ENCODE measurements at regions not wholly inside any gene's neighbourhood (a gene's known extent, or its start where the extent isn't known, plus 50 kb on each side); places are given as distances from the start of the nearest gene placed in this dataset.
"Not testable (repeated sequence)": the region's sequence is repeated elsewhere in the genome, so short reads cannot be mapped to it uniquely, and the experiment has no call there.

DNA sequence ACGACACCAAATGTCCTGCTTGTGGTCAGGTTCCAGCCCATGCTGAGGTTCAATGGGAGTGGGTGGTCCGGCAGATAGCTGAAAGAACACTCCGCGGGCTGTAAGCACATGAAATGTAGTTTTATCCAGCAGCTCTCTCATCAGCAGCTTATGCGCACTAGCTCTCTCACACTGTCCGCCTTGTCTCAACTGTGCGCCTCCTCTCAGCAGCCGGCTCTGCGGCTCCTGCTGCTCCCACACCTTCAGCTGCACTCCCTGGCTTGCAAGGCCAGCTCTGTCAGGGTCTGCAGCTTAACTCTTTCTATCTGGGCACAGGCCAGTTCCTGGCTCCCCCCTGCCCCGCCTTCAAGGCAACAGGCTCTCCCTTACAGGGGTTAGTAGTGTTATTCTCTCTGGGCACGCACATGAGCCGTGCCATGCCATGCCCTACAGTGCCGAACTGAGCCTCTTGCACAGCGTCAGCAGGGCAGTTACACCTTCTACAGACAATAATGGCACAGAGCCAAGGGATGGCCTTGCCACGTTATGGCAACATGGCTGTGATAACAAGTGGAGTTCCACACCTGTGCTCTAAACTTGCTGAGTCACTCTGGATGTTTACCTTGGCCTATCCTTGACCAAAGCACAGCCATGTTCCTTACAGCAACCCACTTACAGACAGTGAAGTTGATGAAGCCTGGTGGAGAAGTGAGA, 84.0 kb upstream of the LRFN2 start:
- no peak for DNase-seq

DNA sequence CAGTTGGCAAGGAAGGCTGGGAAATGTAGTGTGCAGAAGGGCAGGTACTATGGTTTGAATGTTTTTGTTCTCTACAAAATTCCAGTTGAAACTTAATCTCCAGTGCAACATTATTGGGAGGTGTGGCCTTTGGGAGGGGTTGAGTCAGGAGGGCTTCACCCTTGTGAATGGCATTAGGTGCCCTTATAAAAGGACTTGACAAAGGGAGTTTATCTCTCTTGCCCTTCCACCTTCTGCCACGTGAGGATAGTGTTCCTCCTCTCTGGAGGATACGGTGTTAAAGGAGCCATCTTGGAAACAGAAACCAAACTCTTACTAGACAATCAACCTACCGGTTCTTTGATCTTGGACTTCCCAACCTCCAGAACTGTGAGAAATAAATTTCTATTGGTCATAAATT, 82.2 kb upstream of the LRFN2 start:
- DNase-seq, result no peak

DNA sequence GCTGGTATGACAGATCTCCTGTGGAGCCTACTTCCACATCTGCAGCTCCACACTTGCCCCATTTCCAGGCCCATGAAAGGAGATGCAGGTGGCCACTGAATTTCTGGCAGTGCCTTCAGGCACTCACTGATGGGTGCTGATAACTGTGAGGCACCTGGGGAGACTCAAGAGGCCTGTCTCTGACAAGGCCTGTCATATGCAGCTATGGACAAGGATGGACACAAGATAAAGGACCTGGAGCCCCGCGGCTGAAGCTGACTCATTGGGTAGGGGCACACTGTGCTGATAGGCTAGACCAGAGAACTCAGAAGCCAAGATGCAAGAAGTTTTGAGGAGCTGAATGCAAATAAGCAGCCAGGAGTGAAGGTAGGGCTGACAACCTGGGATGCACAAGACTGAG, 81.0 kb upstream of the LRFN2 start:
- no peak for DNase-seq

DNA sequence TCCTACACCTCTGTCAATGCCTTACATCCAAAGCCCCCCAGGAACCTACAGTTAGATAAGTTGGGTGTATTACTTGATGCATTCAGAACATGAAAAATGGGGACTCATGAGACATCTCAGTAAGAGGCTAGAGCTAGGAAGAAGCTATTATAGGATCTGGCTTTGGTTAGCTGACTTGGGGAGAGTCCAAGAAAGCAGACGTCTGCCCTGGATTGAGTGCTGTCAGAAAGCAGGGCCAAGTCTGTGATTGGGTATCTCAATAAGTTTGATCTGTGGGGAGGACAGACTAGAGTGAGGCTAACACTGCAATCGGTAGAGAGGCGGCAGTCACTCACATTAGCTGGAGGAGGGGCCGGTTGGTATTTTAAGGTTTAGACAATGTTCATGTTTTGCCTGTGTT, 79.4 kb upstream of the LRFN2 start:
- DNase-seq, result no peak

DNA sequence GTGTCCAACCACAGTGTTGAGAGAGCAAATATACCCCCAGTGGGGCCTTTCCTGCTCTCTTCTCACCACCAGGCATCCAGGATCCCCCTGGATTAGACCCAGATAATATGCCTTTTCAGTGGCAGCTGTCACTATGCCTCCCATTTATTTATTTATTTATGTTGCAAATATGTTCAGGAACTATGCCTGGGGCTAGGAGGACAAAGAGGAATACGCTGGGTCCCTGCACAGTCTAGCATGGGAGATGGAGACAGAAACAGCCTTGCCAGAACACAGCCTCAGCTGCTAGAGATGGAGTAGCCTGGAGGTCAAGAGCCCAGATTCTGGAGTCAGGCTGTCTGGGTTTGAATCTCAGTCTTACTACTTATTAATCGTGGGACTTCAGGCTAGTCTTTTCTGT, 74.6 kb upstream of the LRFN2 start:
- no peak for DNase-seq

DNA sequence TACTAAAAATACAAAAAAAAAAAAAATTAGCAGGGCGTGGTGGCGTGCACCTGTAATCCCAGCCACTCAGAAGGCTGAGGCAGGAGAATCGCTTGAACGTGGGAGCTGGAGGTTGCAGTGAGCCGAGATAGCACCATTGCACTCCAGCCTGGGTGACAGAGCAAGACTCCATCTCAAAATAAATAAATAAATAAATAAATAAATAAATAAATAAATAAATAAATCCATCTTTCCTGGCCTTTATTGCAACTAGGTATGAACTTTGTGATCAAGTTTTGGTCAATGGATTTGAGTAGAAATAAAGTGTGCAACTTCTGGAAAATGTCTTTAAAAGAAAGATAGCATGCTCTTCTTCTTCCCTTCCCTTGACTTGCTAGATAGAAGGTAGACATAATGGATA, 69.6 kb upstream of the LRFN2 start:
- DNase-seq, result not testable (repeated sequence)

DNA sequence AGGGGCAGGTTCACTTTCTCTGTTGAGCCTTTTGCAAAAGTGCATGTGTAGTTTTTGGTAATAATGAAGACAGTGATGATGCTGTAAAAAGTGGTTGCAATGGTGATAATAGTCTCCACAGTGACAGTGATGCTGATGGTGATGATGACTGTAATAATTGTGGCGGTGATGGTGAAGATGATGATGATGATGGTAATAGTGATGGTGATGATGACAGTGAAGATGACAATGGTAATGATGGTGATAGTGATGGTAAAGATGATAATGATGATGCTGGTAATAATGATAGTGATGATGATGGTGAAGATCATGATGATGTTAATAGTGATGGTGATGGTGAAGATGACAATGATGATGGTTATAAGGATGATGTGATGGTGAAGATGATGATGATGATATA, 67.7 kb upstream of the LRFN2 start:
- DNase-seq, result no peak

DNA sequence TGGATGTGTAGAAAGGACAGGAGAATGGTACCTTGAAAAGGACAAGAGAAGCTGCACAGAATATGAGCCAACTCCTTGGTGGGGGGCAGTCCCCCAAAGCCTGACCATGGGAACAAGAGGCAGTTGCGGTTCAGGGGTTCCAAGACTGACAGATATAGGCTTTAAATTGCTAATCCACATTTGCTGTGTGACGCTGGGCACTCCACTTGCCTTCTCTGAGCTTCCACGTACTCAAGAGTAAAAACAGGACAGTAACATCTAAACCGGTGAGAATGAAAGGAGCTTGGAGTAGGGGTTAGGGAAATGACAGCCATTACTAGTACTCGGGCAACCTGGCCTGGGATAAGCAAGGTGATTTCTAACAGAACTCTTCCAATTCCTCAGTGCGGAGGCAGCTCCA, 57.9 kb upstream of the LRFN2 start:
- no peak for DNase-seq

DNA sequence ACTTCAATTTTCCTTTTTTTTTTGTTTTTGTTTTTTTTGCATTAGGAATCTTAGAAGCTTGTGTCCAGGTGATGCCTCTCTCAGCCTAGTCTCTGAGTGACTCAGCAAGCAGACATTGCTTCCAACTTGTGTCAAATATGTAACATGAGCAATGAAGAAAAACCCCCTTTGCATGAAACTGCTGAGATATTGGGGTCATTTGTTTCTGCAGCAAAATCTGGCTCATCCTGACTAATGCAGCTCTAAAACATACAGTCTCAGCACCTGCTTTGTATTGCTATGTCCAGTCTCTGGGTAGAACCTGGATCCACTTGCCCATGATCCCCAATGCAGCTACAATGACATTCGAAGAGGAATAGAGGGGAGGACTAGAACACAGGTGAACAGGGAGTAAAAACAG, 55.7 kb upstream of the LRFN2 start:
- no peak for DNase-seq

DNA sequence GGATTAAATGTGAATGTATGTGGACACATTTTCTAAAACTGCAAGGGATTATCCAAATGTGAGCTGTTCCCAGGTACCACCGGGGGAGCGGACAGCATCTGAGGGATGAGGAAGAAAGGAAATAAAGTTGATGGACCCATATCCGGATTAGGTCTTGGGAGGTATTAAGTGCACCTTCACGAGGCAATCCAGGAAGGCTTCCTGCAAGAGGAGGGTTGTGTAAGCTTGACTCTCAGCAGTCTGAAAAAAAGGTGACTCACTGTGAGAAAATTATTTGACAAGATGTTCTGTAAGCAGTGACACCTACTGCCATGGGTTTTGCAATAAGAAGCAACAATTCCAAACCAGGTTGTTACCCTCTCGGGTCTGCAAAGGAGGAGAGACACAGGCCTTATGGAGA, 55.0 kb upstream of the LRFN2 start:
- DNase-seq, result no peak

DNA sequence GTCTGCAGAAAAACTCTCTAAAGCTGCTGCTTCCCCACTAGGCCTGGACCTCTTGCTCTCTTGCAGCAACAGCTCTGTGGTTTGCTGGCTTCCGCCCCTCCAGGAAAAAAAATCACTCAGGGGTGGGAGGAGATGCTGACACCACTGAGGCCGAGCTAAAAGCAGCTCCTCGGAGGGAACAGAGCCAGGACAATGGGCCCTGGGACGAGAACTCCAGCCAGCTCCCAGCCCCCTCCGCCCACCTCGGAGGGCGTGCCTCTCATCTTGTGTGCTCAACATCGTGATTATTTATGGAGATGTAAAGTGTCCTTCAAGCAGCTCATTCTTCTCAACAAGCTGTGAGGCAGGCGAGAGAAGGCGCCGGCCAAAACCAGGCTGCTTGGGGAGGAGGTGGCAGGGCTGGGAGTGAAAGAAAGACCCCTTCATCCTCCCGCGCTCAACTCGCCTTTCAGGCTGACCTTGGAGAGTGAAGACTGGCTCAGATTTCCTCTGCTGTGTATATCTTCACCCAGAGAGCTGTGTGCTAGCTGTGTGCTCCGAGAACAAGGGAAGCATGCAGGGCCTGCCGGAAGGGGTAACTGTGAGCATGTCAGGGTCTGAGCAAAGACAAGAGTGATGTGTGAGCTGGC, 53.5 kb upstream of the LRFN2 start:
- DNase-seq, result peak in 1 of 2 donors; percentile 17
